PC-3 (cell line): ENCODE measurements at regions not wholly inside any gene's neighbourhood (a gene's known extent, or its start where the extent isn't known, plus 50 kb on each side); places are given as distances from the start of the nearest gene placed in this dataset.

Experiments used
- ATAC-seq: fragments of 200-7000 bp; cut with Tn5 transposase; 2 replicates; pipeline ENCODE4 v1.9.1; 2020; ENCODE audit warnings: mild to moderate bottlenecking, moderate library complexity
- BruUV-seq: library from RNA; stranded (reverse); fragments of 400-500 nt; replicated peaks from 2 replicates; lab custom pipeline; 2021; lab: Mats Ljungman, UMichigan
- CTCF ChIA-PET: fragments of 300-600 bp; sonication (Branson Sonifier 250); formaldehyde crosslinking; loops from one replicate; lab custom pipeline; 2022; ENCODE audit warnings: antibody characterized with exemption; lab: Charles Lee
- POLR2A ChIA-PET: fragments of 300-600 bp; sonication (Branson Sonifier 250); formaldehyde crosslinking; loops from one replicate; lab custom pipeline; 2022; ENCODE audit warnings: antibody characterized with exemption; ENCODE audit not compliant: unreplicated experiment; lab: Charles Lee
- DNase-seq: peaks from one replicate; pipeline ENCODE4 v3.0.0-alpha.2; 2015
- H2AFZ ChIP-seq: fragments of 300-600 bp; sonication (generic); 2 replicates; pipeline ENCODE4 v1.6.0; 2016; ENCODE audit warnings: antibody characterized with exemption, low read length
- H3F3A ChIP-seq: fragments of 300-600 bp; sonication (generic); one replicate; pipeline ENCODE4 v1.6.0; 2017; ENCODE audit warnings: antibody characterized with exemption, low read length, control low read depth, mild to moderate bottlenecking; ENCODE audit not compliant: unreplicated experiment
- H3K27ac ChIP-seq: fragments of 300-600 bp; sonication (generic); 2 replicates; pipeline ENCODE4 v1.5.1; 2016; ENCODE audit warnings: mild to moderate bottlenecking, low read length
- H3K27me3 ChIP-seq: fragments of 300-600 bp; sonication (generic); 2 replicates; pipeline ENCODE4 v1.6.1; 2016; ENCODE audit warnings: low read length, mixed read lengths
- H3K36me3 ChIP-seq: fragments of 300-600 bp; sonication (generic); 2 replicates; pipeline ENCODE4 v1.6.1; 2016; ENCODE audit warnings: low read depth, mixed run types, low read length, mixed read lengths
- H3K4me1 ChIP-seq: fragments of 300-600 bp; sonication (generic); 2 replicates; pipeline ENCODE4 v1.5.1; 2016; ENCODE audit warnings: low read length; ENCODE audit not compliant: insufficient read depth
- H3K4me2 ChIP-seq: fragments of 300-600 bp; sonication (generic); 2 replicates; pipeline ENCODE4 v1.6.0; 2016; ENCODE audit warnings: low read length
- H3K4me3 ChIP-seq: fragments of 300-600 bp; sonication (generic); 2 replicates; pipeline ENCODE4 v1.5.1; 2016; ENCODE audit warnings: mild to moderate bottlenecking, low read length, mixed read lengths
- H3K79me2 ChIP-seq: fragments of 300-600 bp; sonication (generic); 2 replicates; pipeline ENCODE4 v1.6.1; 2017; ENCODE audit warnings: low read length, mixed read lengths
- H3K9ac ChIP-seq: fragments of 300-600 bp; sonication (generic); 2 replicates; pipeline ENCODE4 v1.6.0; 2016; ENCODE audit warnings: mild to moderate bottlenecking, low read length
- H3K9me2 ChIP-seq: fragments of 300-600 bp; sonication (generic); replicated peaks from 2 replicates; pipeline ENCODE4 v1.6.1; 2016; ENCODE audit warnings: mixed run types, low read length, mixed read lengths
- H3K9me3 ChIP-seq: fragments of 300-600 bp; sonication (generic); 2 replicates; pipeline ENCODE4 v1.6.1; 2016; ENCODE audit warnings: low read length, mixed read lengths
- H4K20me1 ChIP-seq: fragments of 300-600 bp; sonication (generic); 2 replicates; pipeline ENCODE4 v1.6.1; 2016; ENCODE audit warnings: low read length, mixed read lengths
- EZH2 ChIP-seq: fragments of 300-600 bp; sonication (generic); IDR thresholded peaks from one replicate; pipeline ENCODE4 v1.6.1; 2017; ENCODE audit warnings: antibody characterized with exemption, mild to moderate bottlenecking, low read length; ENCODE audit not compliant: unreplicated experiment
- EZH2phosphoT487 ChIP-seq: fragments of 300-600 bp; sonication (generic); IDR thresholded peaks from 2 replicates; pipeline ENCODE4 v1.6.1; 2018; ENCODE audit warnings: mild to moderate bottlenecking, antibody characterized with exemption, low read length, borderline replicate concordance
- intact Hi-C: fragments of 100-400 bp; cut with micrococcal nuclease; formaldehyde crosslinking; loops from 2 replicates; pipeline ENCODE4 v1.9.0; 2023
- TF ChIP-seq, protein P1 (sequence below): fragments of 300-600 bp; sonication (generic); conservative IDR thresholded peaks from 2 replicates; pipeline ENCODE4 v1.5.1; 2017; ENCODE audit warnings: antibody characterized with exemption, low read depth, mild to moderate bottlenecking, low read length

DNA sequence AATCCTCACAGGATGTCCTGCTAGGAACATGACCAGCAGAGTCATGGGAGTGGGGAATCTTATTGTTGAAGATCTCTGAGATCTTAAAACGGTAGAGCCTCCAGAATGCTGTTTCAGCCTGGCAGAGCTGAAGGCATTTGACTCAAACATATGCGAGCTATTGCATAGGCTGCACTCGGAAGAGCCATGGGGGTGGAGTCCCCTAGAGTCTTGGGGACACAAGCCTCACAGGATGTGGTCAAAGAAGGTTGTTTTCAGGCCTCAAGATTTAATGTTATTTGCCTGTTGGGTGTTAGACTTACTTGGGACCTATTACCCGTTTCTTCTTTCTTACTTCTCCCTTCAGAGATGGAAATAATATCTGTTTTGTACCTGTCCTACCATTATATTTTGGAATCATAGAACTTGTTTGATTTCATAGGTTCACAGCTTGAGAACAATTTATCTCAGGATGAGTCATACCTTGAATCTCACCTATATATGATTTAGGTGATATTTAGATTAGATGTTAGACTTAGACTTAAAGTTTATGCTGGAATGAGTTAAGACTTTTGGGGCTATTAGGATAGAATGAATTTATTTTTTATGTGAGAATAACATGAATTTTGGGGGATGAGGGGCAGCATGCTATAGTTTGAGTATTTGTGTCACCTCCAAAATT, 172.2 kb upstream of the ATP2B1 start:
- ATAC-seq (no peak), DNase-seq (no peak)
- Histone ChIP-seq H3K4me3 (no peak overlapping the region), H4K20me1 (no peaks in the 10 kb centered on the region), H2AFZ (no peak overlapping the region), H3K9ac (no peak overlapping the region), H3F3A (no peaks in the 10 kb centered on the region), H3K9me3 (no peaks in the 10 kb centered on the region), H3K36me3 (no peaks in the 10 kb centered on the region), H3K79me2 (no peaks in the 10 kb centered on the region), H3K27me3 (no peaks in the 10 kb centered on the region), H3K4me1 (no peaks in the 10 kb centered on the region), H3K4me2 (no peak overlapping the region), H3K27ac (no peak overlapping the region), H3K9me2 (no peaks in the 10 kb centered on the region)
- ChIA-PET POLR2A (no interaction called here), CTCF (no interaction called here)
- BruUV-seq = no TSS peak
- intact Hi-C loops = no loop called here
- TF ChIP-seq, protein P1, sequence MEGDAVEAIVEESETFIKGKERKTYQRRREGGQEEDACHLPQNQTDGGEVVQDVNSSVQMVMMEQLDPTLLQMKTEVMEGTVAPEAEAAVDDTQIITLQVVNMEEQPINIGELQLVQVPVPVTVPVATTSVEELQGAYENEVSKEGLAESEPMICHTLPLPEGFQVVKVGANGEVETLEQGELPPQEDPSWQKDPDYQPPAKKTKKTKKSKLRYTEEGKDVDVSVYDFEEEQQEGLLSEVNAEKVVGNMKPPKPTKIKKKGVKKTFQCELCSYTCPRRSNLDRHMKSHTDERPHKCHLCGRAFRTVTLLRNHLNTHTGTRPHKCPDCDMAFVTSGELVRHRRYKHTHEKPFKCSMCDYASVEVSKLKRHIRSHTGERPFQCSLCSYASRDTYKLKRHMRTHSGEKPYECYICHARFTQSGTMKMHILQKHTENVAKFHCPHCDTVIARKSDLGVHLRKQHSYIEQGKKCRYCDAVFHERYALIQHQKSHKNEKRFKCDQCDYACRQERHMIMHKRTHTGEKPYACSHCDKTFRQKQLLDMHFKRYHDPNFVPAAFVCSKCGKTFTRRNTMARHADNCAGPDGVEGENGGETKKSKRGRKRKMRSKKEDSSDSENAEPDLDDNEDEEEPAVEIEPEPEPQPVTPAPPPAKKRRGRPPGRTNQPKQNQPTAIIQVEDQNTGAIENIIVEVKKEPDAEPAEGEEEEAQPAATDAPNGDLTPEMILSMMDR = no peak
- TF ChIP-seq EZH2 (no peak), EZH2phosphoT487 (no peak)

DNA sequence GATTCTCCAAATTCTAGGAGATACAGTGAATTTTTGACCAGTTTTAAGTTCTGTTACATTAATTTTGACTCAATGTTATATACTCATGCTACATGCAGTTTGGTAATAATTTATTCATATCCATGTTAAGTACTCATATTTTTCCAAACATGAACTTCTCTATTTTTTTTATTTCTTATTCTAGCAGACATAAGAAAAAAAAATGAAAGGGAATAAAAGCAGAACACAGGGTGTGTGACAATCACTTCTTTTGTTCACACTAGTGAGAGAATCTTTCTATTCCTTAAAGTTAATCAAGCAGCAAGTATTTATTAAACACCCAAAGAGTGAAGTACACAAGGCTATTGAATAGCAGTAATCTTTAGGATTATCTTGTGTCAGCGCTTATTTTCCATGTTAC, 171.1 kb upstream of the ATP2B1 start:
- H3F3A ChIP-seq = no peaks in the 10 kb centered on the region
- no peak overlapping the region for H3K4me2 ChIP-seq
- no peaks in the 10 kb centered on the region for H3K79me2 ChIP-seq
- no peaks in the 10 kb centered on the region for H3K9me2 ChIP-seq
- no peaks in the 10 kb centered on the region for H4K20me1 ChIP-seq
- H3K9me3 ChIP-seq = no peaks in the 10 kb centered on the region
- H2AFZ ChIP-seq = no peak overlapping the region
- no peak for TF ChIP-seq EZH2phosphoT487
- no peak for TF ChIP-seq EZH2
- TF ChIP-seq, protein P1 = no peak
- ATAC-seq (no peak), DNase-seq (no peak)
- intact Hi-C loops = loop anchor here (5.0 kb wide), 1 partner anchor 147 kb away; no protein-coding TSS in a partner anchor
- H3K4me1 ChIP-seq = no peaks in the 10 kb centered on the region
- H3K27me3 ChIP-seq = no peaks in the 10 kb centered on the region
- no peak overlapping the region for H3K9ac ChIP-seq
- no peaks in the 10 kb centered on the region for H3K36me3 ChIP-seq
- CTCF ChIA-PET = no interaction called here
- no TSS peak for BruUV-seq
- no peak overlapping the region for H3K27ac ChIP-seq
- H3K4me3 ChIP-seq = no peak overlapping the region
- POLR2A ChIA-PET = no interaction called here

DNA sequence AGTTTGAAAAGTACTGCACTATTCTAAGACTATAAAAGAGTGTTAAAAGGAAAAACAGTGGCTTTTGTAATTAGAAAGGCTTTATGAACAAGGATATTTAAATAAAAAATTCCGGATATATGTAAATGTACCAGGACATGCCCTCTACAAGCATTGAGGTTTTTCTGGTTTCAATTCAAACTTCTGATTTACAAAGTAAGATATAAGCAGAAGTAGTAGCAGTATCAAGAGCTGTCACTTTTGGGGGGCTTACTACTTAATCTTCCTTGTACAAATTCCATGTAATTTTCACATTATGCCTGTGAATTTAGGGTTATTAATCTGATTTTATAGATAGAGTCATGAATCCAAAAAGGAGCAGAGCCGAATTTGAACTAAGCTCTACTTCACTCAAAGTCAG, 170.3 kb upstream of the ATP2B1 start:
- Histone ChIP-seq H3K4me2 (no peak overlapping the region), H3K9ac (no peak overlapping the region), H3K79me2 (no peaks in the 10 kb centered on the region), H3K4me1 (no peaks in the 10 kb centered on the region), H2AFZ (no peak overlapping the region), H3K9me3 (no peaks in the 10 kb centered on the region), H3F3A (no peaks in the 10 kb centered on the region), H3K27me3 (no peaks in the 10 kb centered on the region), H4K20me1 (no peaks in the 10 kb centered on the region), H3K36me3 (no peaks in the 10 kb centered on the region), H3K27ac (no peak overlapping the region), H3K4me3 (no peak overlapping the region), H3K9me2 (no peaks in the 10 kb centered on the region)
- TF ChIP-seq, protein P1 = no peak
- TF ChIP-seq EZH2 = no peak
- no peak for TF ChIP-seq EZH2phosphoT487
- BruUV-seq = no TSS peak
- CTCF ChIA-PET = no interaction called here
- ATAC-seq = no peak
- no peak for DNase-seq
- intact Hi-C loops = loop anchor here (5.0 kb wide), 1 partner anchor 147 kb away; no protein-coding TSS in a partner anchor
- POLR2A ChIA-PET = no interaction called here
